SK-N-SH (cell line): ENCODE measurements at regions not wholly inside any gene's neighbourhood (a gene's known extent, or its start where the extent isn't known, plus 50 kb on each side); places are given as distances from the start of the nearest gene placed in this dataset.

ENCODE experiments used
- CTCF ChIA-PET: fragments of 300-600, 350-600 bp; formaldehyde crosslinking; extraction: SDS; loops from one replicate; lab custom pipeline; 2021; lab: Yijun Ruan, JAX
- POLR2A ChIA-PET: fragments of 350-600 bp; sonication (Branson Sonifier 250); formaldehyde crosslinking; extraction: SDS; loops from one replicate; lab custom pipeline; 2020; ENCODE audit warnings: antibody characterized with exemption, inconsistent platforms; lab: Yijun Ruan, JAX
- DNase-seq: peaks from one replicate; pipeline ENCODE4 v3.0.0; 2012
- H2AFZ ChIP-seq: fragments of 200-600 bp; sonication (generic); 2 replicates; pipeline ENCODE4 v1.8.1; 2016; ENCODE audit warnings: antibody characterized with exemption, mild to moderate bottlenecking, low read depth
- H3F3A ChIP-seq: fragments of 200-600 bp; sonication (generic); replicated peaks from 2 replicates; pipeline ENCODE3; 2016; ENCODE audit warnings: antibody characterized with exemption, mild to moderate bottlenecking; ENCODE audit not compliant: insufficient read depth
- H3K27ac ChIP-seq, 2 experiments: fragments of 200-500 bp in 1 of 2; fragments of 200-600 bp in 1 of 2; sonication (Bioruptor generic) in 1 of 2; sonication (generic), shearing (Covaris generic) in 1 of 2; 2 replicates each; pipeline versions ENCODE4 v1.5.1 to v1.6.1; 2014 to 2016; ENCODE audit warnings: low read depth in 2 of 2, inconsistent platforms in 1 of 2, low read length in 1 of 2, mild to moderate bottlenecking in 1 of 2, mixed read lengths in 1 of 2
- H3K27me3 ChIP-seq: fragments of 200-600 bp; sonication (generic), shearing (Covaris generic); 2 replicates; pipeline ENCODE4 v1.6.1; 2016; ENCODE audit warnings: mixed run types; ENCODE audit not compliant: insufficient read depth
- H3K36me3 ChIP-seq, 2 experiments: fragments of 200-500 bp in 1 of 2; fragments of 200-600 bp in 1 of 2; sonication (Bioruptor generic) in 1 of 2; sonication (generic) in 1 of 2; replicated peaks in 1 of 2; 2 replicates each; pipeline versions ENCODE3 to v1.5.1; 2014 to 2016; ENCODE audit warnings: low read length in 1 of 2, mild to moderate bottlenecking in 1 of 2; ENCODE audit not compliant: insufficient read depth in 2 of 2, control insufficient read depth in 1 of 2
- H3K4me1 ChIP-seq, 2 experiments: fragments of 200-500 bp in 1 of 2; fragments of 200-600 bp in 1 of 2; sonication (Bioruptor generic) in 1 of 2; sonication (generic), shearing (Covaris generic) in 1 of 2; 2 replicates each; pipeline versions ENCODE4 v1.5.1 to v1.6.1; 2014 to 2016; ENCODE audit warnings: low read depth in 1 of 2, low read length in 1 of 2, mixed run types in 1 of 2; ENCODE audit not compliant: insufficient read depth in 2 of 2, control insufficient read depth in 1 of 2
- H3K4me2 ChIP-seq: fragments of 200-600 bp; sonication (generic), shearing (Covaris generic); 2 replicates; pipeline ENCODE4 v1.6.1; 2017; ENCODE audit warnings: mixed run types
- H3K4me3 ChIP-seq, 2 experiments: fragments of 200-500 bp in 1 of 2; fragments of 200-600 bp in 1 of 2; sonication (Bioruptor generic) in 1 of 2; sonication (generic), shearing (Covaris generic) in 1 of 2; 2 replicates each; pipeline versions ENCODE4 v1.5.1 to v1.8.1; 2014 to 2016; ENCODE audit warnings: low read depth in 2 of 2, inconsistent platforms in 1 of 2, low read length in 1 of 2, mild to moderate bottlenecking in 1 of 2, mixed read lengths in 1 of 2, moderate library complexity in 1 of 2
- H3K79me2 ChIP-seq: fragments of 200-600 bp; sonication (generic); 2 replicates; pipeline ENCODE4 v1.8.1; 2017; ENCODE audit warnings: mild to moderate bottlenecking; ENCODE audit not compliant: insufficient read depth
- H3K9ac ChIP-seq: fragments of 200-600 bp; sonication (generic); 2 replicates; pipeline ENCODE4 v1.6.1; 2017; ENCODE audit warnings: mixed run types
- H3K9me2 ChIP-seq: fragments of 200-600 bp; sonication (generic); 2 replicates; pipeline ENCODE4 v1.6.1; 2017; ENCODE audit warnings: mixed run types
- H3K9me3 ChIP-seq: fragments of 200-600 bp; sonication (generic); 2 replicates; pipeline ENCODE4 v1.6.1; 2017; ENCODE audit warnings: mixed run types, mild to moderate bottlenecking, moderate library complexity
- H4K20me1 ChIP-seq: fragments of 200-600 bp; sonication (generic); 2 replicates; pipeline ENCODE4 v1.6.1; 2017; ENCODE audit warnings: mild to moderate bottlenecking, mixed run types; ENCODE audit not compliant: insufficient read depth
- CHD2 ChIP-seq: fragments of 150-350 bp; IDR thresholded peaks from 2 replicates; pipeline ENCODE4 v1.6.1; 2018; ENCODE audit warnings: low read length; ENCODE audit not compliant: partially characterized antibody
- CTCF ChIP-seq: fragments of 200-600 bp; sonication (generic); IDR thresholded peaks from 2 replicates; pipeline ENCODE4 v1.6.1; 2017; ENCODE audit warnings: antibody characterized with exemption, mild to moderate bottlenecking, moderate library complexity
- EZH2phosphoT487 ChIP-seq: fragments of 200-600 bp; sonication (generic); IDR thresholded peaks from 2 replicates; pipeline ENCODE4 v1.6.1; 2017; ENCODE audit warnings: low read depth, mixed run types, mild to moderate bottlenecking, antibody characterized with exemption, moderate library complexity, borderline replicate concordance
- FOXJ3 ChIP-seq: sonication (generic); formaldehyde crosslinking; IDR thresholded peaks from 2 replicates; pipeline ENCODE4 v1.5.1; 2020; ENCODE audit warnings: mild to moderate bottlenecking, missing genetic modification reagents
- FOXM1 ChIP-seq: IDR thresholded peaks from 2 replicates; pipeline ENCODE4 v1.4.0; 2012; ENCODE audit warnings: low read depth, mild to moderate bottlenecking
- GABPA ChIP-seq: IDR thresholded peaks from 2 replicates; pipeline ENCODE4 v1.4.0; 2012; ENCODE audit warnings: low read depth, mild to moderate bottlenecking
- GATA2 ChIP-seq: sonication (generic); formaldehyde crosslinking; IDR thresholded peaks from 2 replicates; pipeline ENCODE4 v1.5.0; 2020; ENCODE audit warnings: mild to moderate bottlenecking, missing genetic modification reagents
- MEF2A ChIP-seq: IDR thresholded peaks from 2 replicates; pipeline ENCODE4 v1.4.0; 2012; ENCODE audit warnings: low read depth, borderline replicate concordance
- MXI1 ChIP-seq: IDR thresholded peaks from 2 replicates; pipeline ENCODE4 v1.6.1; 2012; ENCODE audit warnings: mild to moderate bottlenecking, low read depth, low read length, improper control_type of control experiment
- NFIC ChIP-seq: IDR thresholded peaks from 2 replicates; pipeline ENCODE4 v1.4.0; 2012; ENCODE audit warnings: borderline replicate concordance
- NRF1 ChIP-seq: IDR thresholded peaks from 2 replicates; pipeline ENCODE4 v1.6.1; 2012; ENCODE audit warnings: low read depth, mild to moderate bottlenecking, low read length
- PBX3 ChIP-seq: IDR thresholded peaks from 2 replicates; pipeline ENCODE4; 2012
- RAD21 ChIP-seq: IDR thresholded peaks from 2 replicates; pipeline ENCODE4 v1.6.1; 2012; ENCODE audit warnings: mild to moderate bottlenecking, low read length
- RCOR1 ChIP-seq: fragments of 150-350 bp; IDR thresholded peaks from 2 replicates; pipeline ENCODE4 v1.6.1; 2017; ENCODE audit warnings: antibody characterized with exemption, low read length
- REST ChIP-seq: IDR thresholded peaks from 2 replicates; pipeline ENCODE4 v1.6.1; 2012; ENCODE audit warnings: mild to moderate bottlenecking, low read depth, low read length, moderate library complexity
- RFX5 ChIP-seq: IDR thresholded peaks from 2 replicates; pipeline ENCODE4 v1.6.1; 2012; ENCODE audit warnings: mild to moderate bottlenecking, improper control_type of control experiment, low read length
- RXRA ChIP-seq: IDR thresholded peaks from 2 replicates; pipeline ENCODE4 v1.4.0; 2012; ENCODE audit warnings: low read depth, mild to moderate bottlenecking, borderline replicate concordance
- SIN3A ChIP-seq: IDR thresholded peaks from 2 replicates; pipeline ENCODE4 v1.6.1; 2012; ENCODE audit warnings: low read depth, mild to moderate bottlenecking, low read length, moderate library complexity, borderline replicate concordance
- SMC3 ChIP-seq: IDR thresholded peaks from 2 replicates; pipeline ENCODE4 v1.6.1; 2012; ENCODE audit warnings: low read depth, low read length, improper control_type of control experiment
- TCF12 ChIP-seq: IDR thresholded peaks from 2 replicates; pipeline ENCODE4 v1.4.0; 2012
- WGBS: methylation state at CpG from one replicate; pipeline ENCODE4 v1.1.6; 2017; ENCODE audit warnings: low lambda C conversion rate; 5-methylcytosine and 5-hydroxymethylcytosine counted together
- TF ChIP-seq, protein P1 (sequence below): IDR thresholded peaks from 2 replicates; pipeline ENCODE4 v1.4.0; 2012; ENCODE audit warnings: low read depth, borderline replicate concordance

GRCh38 chr2:88857274-88857741 is 165.8 kb downstream of the RPIA start:
- Histone ChIP-seq H3K4me3 (no peak overlapping the region), H3K36me3 (no peaks in the 10 kb centered on the region), H3K27ac (no peak overlapping the region)
- no peak for DNase-seq
- TF ChIP-seq MEF2A (no peak), RXRA (no peak), GABPA (no peak)
- TF ChIP-seq, all 33 proteins: peak for 0
- CTCF ChIA-PET, result no interaction called here
- H2AFZ ChIP-seq, result no peak overlapping the region
- H3K9ac ChIP-seq, result no peak overlapping the region
- no peaks in the 10 kb centered on the region for H3K9me2 ChIP-seq
- no peak overlapping the region for H3K4me2 ChIP-seq
- H4K20me1 ChIP-seq, result no peaks in the 10 kb centered on the region
- H3K79me2 ChIP-seq, result no peaks in the 10 kb centered on the region
- H3K9me3 ChIP-seq, result no peaks in the 10 kb centered on the region
- WGBS, result 7% methylated on average over 2 of the region's 9 CpGs
- H3F3A ChIP-seq, result no peaks in the 10 kb centered on the region
- H3K4me1 ChIP-seq, result no peaks in the 10 kb centered on the region
- H3K27me3 ChIP-seq, result peaks cover 22% of the 10 kb centered on the region; the same call in 1 of the 2 replicates
- POLR2A ChIA-PET, result no interaction called here

- H3K4me2 ChIP-seq, result no peak overlapping the region
- no peaks in the 10 kb centered on the region for H3K36me3 ChIP-seq
- H3K4me3 ChIP-seq, result no peak overlapping the region
- ChIA-PET POLR2A (no interaction called here), CTCF (interaction anchor here (1.6 to 4.0 kb wide), 2 partner anchors 22 to 27 kb away, joined by 3 to 26 read pairs; no protein-coding TSS in a partner anchor)
- H3K9me3 ChIP-seq, result no peaks in the 10 kb centered on the region
- no peak for TF ChIP-seq CTCF
- no peak for TF ChIP-seq NFIC
- TF ChIP-seq RCOR1, result no peak
- no peak for TF ChIP-seq MEF2A
- TF ChIP-seq NRF1, result no peak
- TF ChIP-seq SMC3, result no peak
- TF ChIP-seq, protein P1, sequence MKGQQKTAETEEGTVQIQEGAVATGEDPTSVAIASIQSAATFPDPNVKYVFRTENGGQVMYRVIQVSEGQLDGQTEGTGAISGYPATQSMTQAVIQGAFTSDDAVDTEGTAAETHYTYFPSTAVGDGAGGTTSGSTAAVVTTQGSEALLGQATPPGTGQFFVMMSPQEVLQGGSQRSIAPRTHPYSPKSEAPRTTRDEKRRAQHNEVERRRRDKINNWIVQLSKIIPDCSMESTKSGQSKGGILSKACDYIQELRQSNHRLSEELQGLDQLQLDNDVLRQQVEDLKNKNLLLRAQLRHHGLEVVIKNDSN, result no peak
- TF ChIP-seq PBX3, result no peak
- TF ChIP-seq RFX5, result no peak
- no peak for TF ChIP-seq TCF12
- TF ChIP-seq REST, result no peak
- TF ChIP-seq FOXM1, result no peak
- TF ChIP-seq EZH2phosphoT487, result no peak
- no peak for TF ChIP-seq SIN3A
- TF ChIP-seq RAD21, result no peak
- no peak for TF ChIP-seq GABPA
- TF ChIP-seq FOXJ3 (CRISPR knock-in tag), result no peak
- TF ChIP-seq MXI1, result no peak
- TF ChIP-seq CHD2, result no peak
- no peak for TF ChIP-seq GATA2
- no peaks in the 10 kb centered on the region for H3F3A ChIP-seq
- no peak overlapping the region for H2AFZ ChIP-seq
- H3K9ac ChIP-seq, result no peak overlapping the region
- H3K27me3 ChIP-seq, result peaks cover 22% of the 10 kb centered on the region; the same call in 1 of the 2 replicates
- WGBS, result 32% methylated on average over 3 of the region's 7 CpGs
- H3K4me1 ChIP-seq, result no peaks in the 10 kb centered on the region
- no peak for DNase-seq
- H3K27ac ChIP-seq, result no peak overlapping the region
- H3K79me2 ChIP-seq, result no peaks in the 10 kb centered on the region
- H4K20me1 ChIP-seq, result no peaks in the 10 kb centered on the region
- no peaks in the 10 kb centered on the region for H3K9me2 ChIP-seq
Observed at GRCh38 chr2:88857951-88858411, 166.5 kb downstream of the RPIA start.
